Ureter (tissue), 1 donor: ENCODE measurements at regions not wholly inside any gene's neighbourhood (a gene's known extent, or its start where the extent isn't known, plus 50 kb on each side); places are given as distances from the start of the nearest gene placed in this dataset.

Experiments used
- DNase-seq: peaks from one replicate; pipeline ENCODE4 v3.0.0-alpha.2; 2020; ENCODE audit warnings: low spot score
- donor health status: DM: yes; HTN: yes; CAD: no.

- no peak for DNase-seq
Measured at GRCh38 chr3:71858503-71859122, 73.7 kb upstream of the PROK2 start.

GRCh38 chr3:71857956-71858355, 73.0 kb upstream of the PROK2 start:
- no peak for DNase-seq

GRCh38 chr3:71854706-71855105, 69.8 kb upstream of the PROK2 start:
- DNase-seq = no peak

GRCh38 chr3:71854096-71854495, 69.1 kb upstream of the PROK2 start:
- no peak for DNase-seq

- no peak for DNase-seq
Measured at GRCh38 chr3:71851878-71852277, 66.9 kb upstream of the PROK2 start.

GRCh38 chr3:71850654-71851053, 65.7 kb upstream of the PROK2 start:
- no peak for DNase-seq

- DNase-seq = no peak
Measured at GRCh38 chr3:71849681-71850080, 64.7 kb upstream of the PROK2 start.

GRCh38 chr3:71847794-71848193, 62.8 kb upstream of the PROK2 start:
- no peak for DNase-seq

- DNase-seq = no peak
Measured at GRCh38 chr3:71846185-71846584, 61.2 kb upstream of the PROK2 start.

GRCh38 chr3:71843071-71843470, 58.1 kb upstream of the PROK2 start:
- DNase-seq = no peak

- DNase-seq = no peak
Measured at GRCh38 chr3:71838406-71838805, 53.5 kb upstream of the PROK2 start.
